Loucy (cell line): ENCODE measurements at regions not wholly inside any gene's neighbourhood (a gene's known extent, or its start where the extent isn't known, plus 50 kb on each side); places are given as distances from the start of the nearest gene placed in this dataset.

Source experiments
- H2AFZ ChIP-seq: fragments of 200-600 bp; sonication (generic); 2 replicates; pipeline ENCODE4 v1.6.0; 2016; ENCODE audit warnings: antibody characterized with exemption, mild to moderate bottlenecking, low read length, moderate library complexity
- H3F3A ChIP-seq: fragments of 200-600 bp; 2 replicates; pipeline ENCODE4 v1.6.0; 2016; ENCODE audit warnings: antibody characterized with exemption, low read depth, mild to moderate bottlenecking
- H3K27me3 ChIP-seq: fragments of 200-600 bp; sonication (generic); 2 replicates; pipeline ENCODE4 v1.6.1; 2014; ENCODE audit warnings: low read length, mild to moderate bottlenecking; ENCODE audit not compliant: insufficient read depth, poor library complexity, severe bottlenecking
- H3K36me3 ChIP-seq: fragments of 200-600 bp; sonication (generic); 2 replicates; pipeline ENCODE4 v1.6.1; 2016; ENCODE audit warnings: low read length; ENCODE audit not compliant: insufficient read depth
- H3K4me1 ChIP-seq: fragments of 200-600 bp; sonication (generic); 2 replicates; pipeline ENCODE4 v1.5.1; 2014; ENCODE audit warnings: low read length, mild to moderate bottlenecking; ENCODE audit not compliant: insufficient read depth, poor library complexity, severe bottlenecking
- H3K4me2 ChIP-seq: fragments of 200-600 bp; sonication (generic); 2 replicates; pipeline ENCODE4 v1.6.0; 2014; ENCODE audit warnings: antibody characterized with exemption, low read length, low read depth, mild to moderate bottlenecking; ENCODE audit not compliant: poor library complexity, severe bottlenecking
- H3K4me3 ChIP-seq: fragments of 200-600 bp; sonication (generic); 2 replicates; pipeline ENCODE4 v1.5.1; 2014; ENCODE audit warnings: low read length, mild to moderate bottlenecking, mixed read lengths; ENCODE audit not compliant: poor library complexity, severe bottlenecking
- H3K79me2 ChIP-seq: fragments of 200-600 bp; sonication (generic); 2 replicates; pipeline ENCODE4 v1.6.1; 2014; ENCODE audit warnings: low read length; ENCODE audit not compliant: insufficient read depth
- H3K9ac ChIP-seq: fragments of 200-600 bp; sonication (generic); 2 replicates; pipeline ENCODE4 v1.6.0; 2014; ENCODE audit warnings: mild to moderate bottlenecking, low read depth, low read length, moderate library complexity; ENCODE audit not compliant: poor library complexity, severe bottlenecking
- H3K9me2 ChIP-seq: fragments of 200-600 bp; sonication (generic); replicated peaks from 2 replicates; pipeline ENCODE4 v1.6.1; 2016; ENCODE audit warnings: low read depth, low read length, mixed read lengths
- H3K9me3 ChIP-seq: fragments of 200-600 bp; sonication (generic); 2 replicates; pipeline ENCODE4 v1.6.1; 2014; ENCODE audit warnings: mild to moderate bottlenecking, antibody characterized with exemption, low read length, low read depth; ENCODE audit not compliant: insufficient read depth
- H4K20me1 ChIP-seq: fragments of 200-600 bp; sonication (generic); 2 replicates; pipeline ENCODE4 v1.6.0; 2014; ENCODE audit warnings: antibody characterized with exemption, low read length, mild to moderate bottlenecking; ENCODE audit not compliant: insufficient read depth, poor library complexity, severe bottlenecking
- CTCF ChIP-seq: fragments of 200-600 bp; sonication (generic); conservative IDR thresholded peaks from 2 replicates; pipeline ENCODE4 v1.5.1; 2014; ENCODE audit warnings: mild to moderate bottlenecking, antibody characterized with exemption, low read length
- EZH2phosphoT487 ChIP-seq: fragments of 200-600 bp; IDR thresholded peaks from 2 replicates; pipeline ENCODE4 v1.6.1; 2018; ENCODE audit warnings: antibody characterized with exemption, mild to moderate bottlenecking, moderate library complexity, borderline replicate concordance

GRCh38 chr6:1201547-1202200 lies 110.2 kb upstream of the FOXQ1 start:
- H3K4me3 ChIP-seq = no peak overlapping the region
- no peaks in the 10 kb centered on the region for H3K27me3 ChIP-seq
- no peaks in the 10 kb centered on the region for H3F3A ChIP-seq
- no peak overlapping the region for H3K4me2 ChIP-seq
- no peak overlapping the region for H3K9ac ChIP-seq
- H3K79me2 ChIP-seq = no peaks in the 10 kb centered on the region
- H3K9me3 ChIP-seq = no peaks in the 10 kb centered on the region
- no peak overlapping the region for H2AFZ ChIP-seq
- H3K4me1 ChIP-seq = no peaks in the 10 kb centered on the region
- H3K36me3 ChIP-seq = no peaks in the 10 kb centered on the region
- no peaks in the 10 kb centered on the region for H4K20me1 ChIP-seq
- H3K9me2 ChIP-seq = no peaks in the 10 kb centered on the region
- TF ChIP-seq EZH2phosphoT487 = no peak
- TF ChIP-seq CTCF = no peak

- no peak overlapping the region for H3K9ac ChIP-seq
- H3K36me3 ChIP-seq = no peaks in the 10 kb centered on the region
- no peaks in the 10 kb centered on the region for H3K9me2 ChIP-seq
- no peak overlapping the region for H2AFZ ChIP-seq
- H3K4me1 ChIP-seq = no peaks in the 10 kb centered on the region
- H3K4me2 ChIP-seq = no peak overlapping the region
- H3K4me3 ChIP-seq = no peak overlapping the region
- no peaks in the 10 kb centered on the region for H4K20me1 ChIP-seq
- H3K27me3 ChIP-seq = no peaks in the 10 kb centered on the region
- H3K79me2 ChIP-seq = no peaks in the 10 kb centered on the region
- TF ChIP-seq EZH2phosphoT487 (no peak), CTCF (no peak)
- H3K9me3 ChIP-seq = no peaks in the 10 kb centered on the region
- H3F3A ChIP-seq = no peaks in the 10 kb centered on the region
Measured at GRCh38 chr6:1200409-1201101, 111.3 kb upstream of the FOXQ1 start.

DNA sequence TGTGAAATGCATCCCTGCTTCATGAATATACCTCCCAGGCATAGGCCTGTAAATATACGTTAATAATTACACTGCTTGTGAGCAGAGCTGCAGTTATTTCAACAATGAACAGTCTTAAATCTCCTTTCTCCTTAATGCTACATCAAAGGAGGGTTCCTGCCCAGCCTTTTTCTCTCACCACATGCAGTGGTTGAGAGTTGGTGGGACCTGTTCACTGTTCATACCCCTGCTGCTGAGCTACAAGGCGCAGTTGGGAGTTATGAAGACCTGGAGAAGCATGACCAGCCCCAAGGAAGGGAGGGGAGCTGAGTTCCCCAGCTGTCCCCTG lies 111.9 kb upstream of the FOXQ1 start:
- Histone ChIP-seq H3K4me3 (no peak overlapping the region), H3K27me3 (no peaks in the 10 kb centered on the region), H2AFZ (no peak overlapping the region), H3F3A (no peaks in the 10 kb centered on the region), H3K9me3 (no peaks in the 10 kb centered on the region), H3K36me3 (no peaks in the 10 kb centered on the region), H4K20me1 (no peaks in the 10 kb centered on the region), H3K4me2 (no peak overlapping the region), H3K4me1 (no peaks in the 10 kb centered on the region), H3K79me2 (no peaks in the 10 kb centered on the region), H3K9ac (no peak overlapping the region), H3K9me2 (no peaks in the 10 kb centered on the region)
- TF ChIP-seq EZH2phosphoT487 (no peak), CTCF (no peak)
